Muscle layer of duodenum (tissue), 2 donors: ENCODE measurements at regions not wholly inside any gene's neighbourhood (a gene's known extent, or its start where the extent isn't known, plus 50 kb on each side); places are given as distances from the start of the nearest gene placed in this dataset.

Experiments
- H3K27ac ChIP-seq: one replicate; pipeline ENCODE4 v1.7.0; 2013; ENCODE audit warnings: mild to moderate bottlenecking, low read length
- H3K27me3 ChIP-seq: one replicate; pipeline ENCODE4 v1.7.0; 2013; ENCODE audit warnings: low read depth, mild to moderate bottlenecking, control low read depth, low read length
- H3K36me3 ChIP-seq, 2 donors: one replicate each; pipeline ENCODE4 v1.7.0; 2013; ENCODE audit warnings: low read length in 2 of 2, control low read depth in 1 of 2, mild to moderate bottlenecking in 1 of 2; ENCODE audit not compliant: insufficient read depth in 2 of 2, control insufficient read depth in 1 of 2
- H3K4me1 ChIP-seq, 2 donors: one replicate each; pipeline ENCODE4 v1.7.0; 2013; ENCODE audit warnings: low read length in 2 of 2, mild to moderate bottlenecking in 2 of 2, control low read depth in 1 of 2, moderate library complexity in 1 of 2; ENCODE audit not compliant: insufficient read depth in 2 of 2, control insufficient read depth in 1 of 2
- H3K4me3 ChIP-seq, 2 donors: one replicate each; pipeline ENCODE4 v1.7.0; 2013; ENCODE audit warnings: low read length in 2 of 2, low read depth in 1 of 2, mild to moderate bottlenecking in 1 of 2
- H3K9me3 ChIP-seq, 2 donors: one replicate each; pipeline ENCODE4 v1.7.0; 2013; ENCODE audit warnings: low read length in 2 of 2, control low read depth in 1 of 2, mild to moderate bottlenecking in 1 of 2; ENCODE audit not compliant: control insufficient read depth in 1 of 2
- donor health status: healthy.

- Histone ChIP-seq H3K4me1 (no peaks in the 10 kb centered on the region), H3K27ac (no peak overlapping the region), H3K27me3 (no peaks in the 10 kb centered on the region), H3K4me3 (no peak overlapping the region), H3K9me3 (no peaks in the 10 kb centered on the region), H3K36me3 (no peaks in the 10 kb centered on the region)
Measured at GRCh38 chr2:212770240-212770639, 231.6 kb upstream of the ERBB4 start.

GRCh38 chr2:212766921-212767320, 228.3 kb upstream of the ERBB4 start:
- H3K9me3 ChIP-seq: no peaks in the 10 kb centered on the region
- no peaks in the 10 kb centered on the region for H3K27me3 ChIP-seq
- H3K4me1 ChIP-seq: no peaks in the 10 kb centered on the region
- no peak overlapping the region for H3K27ac ChIP-seq
- no peak overlapping the region for H3K4me3 ChIP-seq
- H3K36me3 ChIP-seq: no peaks in the 10 kb centered on the region

- Histone ChIP-seq H3K27me3 (no peaks in the 10 kb centered on the region), H3K4me1 (no peaks in the 10 kb centered on the region), H3K36me3 (no peaks in the 10 kb centered on the region), H3K4me3 (no peak overlapping the region), H3K27ac (no peak overlapping the region), H3K9me3 (peaks cover 0 to 4% of the 10 kb centered on the region in 2 donors)
Measured at GRCh38 chr2:212752730-212753351, 214.2 kb upstream of the ERBB4 start.

- H3K27me3 ChIP-seq: no peaks in the 10 kb centered on the region
- H3K9me3 ChIP-seq: no peaks in the 10 kb centered on the region
- H3K4me3 ChIP-seq: no peak overlapping the region
- no peaks in the 10 kb centered on the region for H3K36me3 ChIP-seq
- H3K4me1 ChIP-seq: no peaks in the 10 kb centered on the region
- H3K27ac ChIP-seq: no peak overlapping the region
Measured at GRCh38 chr2:212745359-212745758, 206.8 kb upstream of the ERBB4 start.

- Histone ChIP-seq H3K27me3 (no peaks in the 10 kb centered on the region), H3K27ac (no peak overlapping the region), H3K36me3 (no peaks in the 10 kb centered on the region), H3K9me3 (no peaks in the 10 kb centered on the region), H3K4me3 (no peak overlapping the region), H3K4me1 (no peaks in the 10 kb centered on the region)
Measured at GRCh38 chr2:212737392-212738172, 199.0 kb upstream of the ERBB4 start.

GRCh38 chr2:212736385-212736726, 197.8 kb upstream of the ERBB4 start:
- Histone ChIP-seq H3K4me3 (no peak overlapping the region), H3K36me3 (no peaks in the 10 kb centered on the region), H3K27me3 (no peaks in the 10 kb centered on the region), H3K27ac (no peak overlapping the region), H3K9me3 (no peaks in the 10 kb centered on the region), H3K4me1 (no peaks in the 10 kb centered on the region)

GRCh38 chr2:212733273-212733672, 194.7 kb upstream of the ERBB4 start:
- Histone ChIP-seq H3K27me3 (no peaks in the 10 kb centered on the region), H3K27ac (no peak overlapping the region), H3K9me3 (no peaks in the 10 kb centered on the region)

GRCh38 chr2:212732860-212733259, 194.3 kb upstream of the ERBB4 start:
- H3K9me3 ChIP-seq: no peaks in the 10 kb centered on the region
- no peak overlapping the region for H3K27ac ChIP-seq
- H3K27me3 ChIP-seq: no peaks in the 10 kb centered on the region
- H3K4me3 ChIP-seq: no peak overlapping the region
- no peaks in the 10 kb centered on the region for H3K36me3 ChIP-seq
- H3K4me1 ChIP-seq: no peaks in the 10 kb centered on the region

More at GRCh38 chr2:212733273-212733672, 194.7 kb upstream of the ERBB4 start:
- H3K4me1 ChIP-seq: no peaks in the 10 kb centered on the region
- no peak overlapping the region for H3K4me3 ChIP-seq
- H3K36me3 ChIP-seq: no peaks in the 10 kb centered on the region

GRCh38 chr2:212730994-212731393, 192.4 kb upstream of the ERBB4 start:
- Histone ChIP-seq H3K27me3 (no peaks in the 10 kb centered on the region), H3K36me3 (no peaks in the 10 kb centered on the region), H3K4me1 (no peaks in the 10 kb centered on the region), H3K9me3 (no peaks in the 10 kb centered on the region), H3K4me3 (no peak overlapping the region), H3K27ac (no peak overlapping the region)

- Histone ChIP-seq H3K9me3 (no peaks in the 10 kb centered on the region), H3K27ac (no peak overlapping the region), H3K27me3 (no peaks in the 10 kb centered on the region), H3K4me1 (no peaks in the 10 kb centered on the region), H3K36me3 (no peaks in the 10 kb centered on the region), H3K4me3 (no peak overlapping the region)
Measured at GRCh38 chr2:212728717-212729116, 190.1 kb upstream of the ERBB4 start.

GRCh38 chr2:212727751-212728150, 189.1 kb upstream of the ERBB4 start:
- H3K9me3 ChIP-seq: no peaks in the 10 kb centered on the region
- H3K36me3 ChIP-seq: no peaks in the 10 kb centered on the region
- H3K4me3 ChIP-seq: no peak overlapping the region
- H3K27me3 ChIP-seq: no peaks in the 10 kb centered on the region
- no peaks in the 10 kb centered on the region for H3K4me1 ChIP-seq
- H3K27ac ChIP-seq: no peak overlapping the region

GRCh38 chr2:212726403-212726802, 187.8 kb upstream of the ERBB4 start:
- Histone ChIP-seq H3K36me3 (no peaks in the 10 kb centered on the region), H3K27ac (no peak overlapping the region), H3K27me3 (no peaks in the 10 kb centered on the region), H3K9me3 (no peaks in the 10 kb centered on the region), H3K4me1 (no peaks in the 10 kb centered on the region), H3K4me3 (no peak overlapping the region)
